ENCODE measurements at regions not wholly inside any gene's neighbourhood (a gene's known extent, or its start where the extent isn't known, plus 50 kb on each side); places are given as distances from the start of the nearest gene placed in this dataset.

DNA sequence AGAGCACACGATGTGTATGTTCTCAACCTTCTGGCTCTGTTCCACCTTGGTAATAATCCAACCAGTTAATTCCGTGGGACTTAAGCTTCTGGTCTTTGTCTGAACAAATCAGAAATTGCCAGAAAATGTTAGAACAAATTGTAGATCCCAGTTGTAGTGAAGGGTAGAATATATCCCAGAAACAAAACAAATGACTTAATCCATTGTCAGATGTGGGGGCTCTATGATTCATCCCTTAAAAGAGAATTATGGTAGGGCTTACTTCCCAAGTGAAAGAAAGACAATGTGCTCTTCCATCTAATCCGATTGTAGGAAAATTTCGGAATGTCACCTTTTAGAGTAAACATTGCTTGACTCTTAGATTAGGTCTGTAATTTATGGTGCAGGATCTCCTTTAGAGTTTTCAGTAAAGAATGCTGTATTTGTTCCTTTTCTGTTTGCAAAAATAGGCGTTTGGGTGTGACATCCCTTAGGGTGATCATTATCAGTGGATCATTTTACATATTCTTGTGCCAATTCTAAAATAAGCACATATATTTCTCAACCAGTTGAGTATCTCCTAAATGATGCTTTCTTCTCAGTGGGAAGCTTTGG, 234.5 kb upstream of the ZNF217 start:
- H3K9ac ChIP-seq (ENCODE audit: insufficient read length), result no peak overlapping the region
- peak overlapping the region; percentile 42; the same call in 1 of the 2 replicates for H3K27ac ChIP-seq
- DNase-seq (ENCODE audit: low read depth, low spot score), result no peak
- no peaks in the 10 kb centered on the region for H3K36me3 ChIP-seq (ENCODE audit: insufficient read depth, low read length)
- H3K9me3 ChIP-seq (ENCODE audit: low read depth, low read length), result no peaks in the 10 kb centered on the region
- no peak for TF ChIP-seq FOXP2 (optimal IDR thresholded peaks at IDR 0.05; ENCODE audit: control extremely low read depth, extremely low read length, insufficient read depth)
- no peak for TF ChIP-seq POLR2AphosphoS5 (IDR thresholded peaks at IDR 0.05; ENCODE audit: borderline replicate concordance, low read depth, low read length)
- no peak for TF ChIP-seq EZH2 (IDR thresholded peaks at IDR 0.05)
- H3K4me3 ChIP-seq, result peak overlapping the region; percentile 73

DNA sequence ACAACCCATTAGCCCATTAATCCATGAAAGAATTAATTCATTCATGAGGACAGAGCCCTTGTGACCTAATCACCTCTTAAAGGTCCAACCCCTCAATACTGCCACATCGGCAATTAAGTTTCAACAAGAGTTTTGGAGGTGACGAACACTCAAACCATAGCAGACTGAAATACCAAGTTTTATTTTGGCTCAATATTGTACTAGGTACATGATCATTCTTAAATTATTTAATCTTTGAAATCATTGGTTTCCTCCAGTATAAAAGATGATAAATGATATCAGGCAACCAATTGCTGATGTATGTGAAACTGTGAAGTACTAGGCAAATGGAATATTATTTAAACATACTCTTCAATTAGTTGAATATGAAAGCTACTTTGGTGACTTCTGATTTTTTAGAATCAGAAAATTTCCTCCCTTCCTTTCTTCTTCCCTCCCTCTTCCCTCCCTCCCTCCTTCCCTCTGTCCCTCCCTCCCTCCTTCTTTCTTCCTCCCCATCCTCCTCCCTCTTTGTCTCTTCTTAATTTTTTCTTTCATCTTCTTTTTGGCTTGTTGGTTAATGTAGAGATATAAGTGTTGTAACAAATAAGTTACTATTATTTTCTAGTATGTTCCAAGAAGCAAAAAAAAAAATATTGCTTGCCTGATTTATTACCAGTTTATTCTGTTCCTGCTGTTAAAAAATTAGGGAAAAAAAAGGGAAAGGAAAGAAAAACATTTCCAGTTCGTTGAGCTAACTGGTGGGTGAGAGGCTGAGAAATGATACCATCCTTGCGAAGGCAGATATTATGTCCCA, 233.9 kb upstream of the ZNF217 start:
- Histone ChIP-seq H3K9me3 (ENCODE audit: low read depth, low read length) (no peaks in the 10 kb centered on the region), H3K4me3 (peak overlapping the region; percentile 73), H3K9ac (ENCODE audit: insufficient read length) (no peak overlapping the region), H3K36me3 (ENCODE audit: insufficient read depth, low read length) (no peaks in the 10 kb centered on the region), H3K27ac (peak overlapping the region; percentile 42; the same call in 1 of the 2 replicates)
- DNase-seq (ENCODE audit: low read depth, low spot score), result no peak
- TF ChIP-seq FOXP2 (optimal IDR thresholded peaks at IDR 0.05; ENCODE audit: control extremely low read depth, extremely low read length, insufficient read depth) (no peak), POLR2AphosphoS5 (IDR thresholded peaks at IDR 0.05; ENCODE audit: borderline replicate concordance, low read depth, low read length) (no peak)

DNA sequence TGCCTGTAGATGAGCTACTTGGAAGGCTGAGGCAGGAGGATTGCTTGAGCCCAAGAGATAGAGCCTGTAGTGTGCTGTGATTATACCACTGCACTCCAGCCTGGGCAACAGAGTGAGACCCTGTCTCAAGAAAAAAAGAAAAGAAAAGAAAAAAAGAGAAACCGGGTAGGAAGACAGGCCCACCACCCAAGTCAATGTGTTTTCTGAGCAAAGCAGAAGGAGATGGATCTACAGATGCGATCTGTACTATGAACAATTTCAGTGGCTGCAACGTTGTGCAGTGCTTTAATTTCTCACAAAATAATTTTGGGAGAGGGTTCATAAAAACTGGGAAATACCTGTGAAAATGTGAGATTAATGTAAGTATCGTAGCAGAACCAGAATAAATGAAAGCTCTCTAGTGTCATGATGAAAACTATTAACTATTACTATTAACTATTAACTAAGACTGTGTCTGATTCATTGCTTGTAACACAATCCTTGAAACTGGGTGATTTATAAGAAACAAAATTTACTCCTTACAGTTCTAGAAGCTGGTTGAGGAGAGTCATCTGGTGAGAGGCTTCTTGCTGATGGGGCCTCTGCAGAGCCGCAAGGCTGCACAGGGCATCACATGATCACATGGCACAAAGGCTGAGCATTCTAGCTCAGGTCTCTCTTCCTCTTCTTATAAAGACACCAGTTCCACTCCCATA, 233.1 kb upstream of the ZNF217 start:
- H3K4me3 ChIP-seq, result no peak overlapping the region
- H3K9ac ChIP-seq (ENCODE audit: insufficient read length), result no peak overlapping the region
- no peak overlapping the region for H3K27ac ChIP-seq
- TF ChIP-seq POLR2AphosphoS5 (IDR thresholded peaks at IDR 0.05; ENCODE audit: borderline replicate concordance, low read depth, low read length) (no peak), EZH2 (IDR thresholded peaks at IDR 0.05) (no peak), FOXP2 (optimal IDR thresholded peaks at IDR 0.05; ENCODE audit: control extremely low read depth, extremely low read length, insufficient read depth) (no peak)
- DNase-seq (ENCODE audit: low read depth, low spot score), result no peak
- H3K36me3 ChIP-seq (ENCODE audit: insufficient read depth, low read length), result no peaks in the 10 kb centered on the region
- H3K9me3 ChIP-seq (ENCODE audit: low read depth, low read length), result no peaks in the 10 kb centered on the region

DNA sequence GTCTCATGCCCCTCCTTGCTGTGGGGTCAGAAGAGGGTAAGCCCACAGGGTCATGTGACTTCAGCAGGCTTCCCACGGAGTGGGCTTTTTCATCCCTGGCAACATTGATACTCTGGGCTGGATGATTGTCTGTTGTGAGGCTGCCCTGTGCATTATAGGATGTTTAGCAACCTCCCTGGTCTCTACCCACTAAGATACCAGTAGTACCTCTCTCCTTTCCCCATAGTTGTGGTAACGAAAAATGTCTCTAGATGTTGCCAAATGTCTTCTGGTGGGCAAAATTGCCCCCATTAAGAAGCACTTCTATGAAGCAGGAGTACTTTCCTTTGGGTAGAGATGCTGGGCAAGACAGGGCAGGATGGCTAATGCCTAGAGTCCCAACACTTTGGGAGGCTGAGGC, 232.5 kb upstream of the ZNF217 start:
- no peak overlapping the region for H3K27ac ChIP-seq
- H3K36me3 ChIP-seq (ENCODE audit: insufficient read depth, low read length), result no peaks in the 10 kb centered on the region
- TF ChIP-seq FOXP2 (optimal IDR thresholded peaks at IDR 0.05; ENCODE audit: control extremely low read depth, extremely low read length, insufficient read depth), result no peak
- TF ChIP-seq EZH2 (IDR thresholded peaks at IDR 0.05), result no peak
- no peak overlapping the region for H3K4me3 ChIP-seq
- DNase-seq (ENCODE audit: low read depth, low spot score), result no peak
- H3K9me3 ChIP-seq (ENCODE audit: low read depth, low read length), result no peaks in the 10 kb centered on the region
- no peak overlapping the region for H3K9ac ChIP-seq (ENCODE audit: insufficient read length)

DNA sequence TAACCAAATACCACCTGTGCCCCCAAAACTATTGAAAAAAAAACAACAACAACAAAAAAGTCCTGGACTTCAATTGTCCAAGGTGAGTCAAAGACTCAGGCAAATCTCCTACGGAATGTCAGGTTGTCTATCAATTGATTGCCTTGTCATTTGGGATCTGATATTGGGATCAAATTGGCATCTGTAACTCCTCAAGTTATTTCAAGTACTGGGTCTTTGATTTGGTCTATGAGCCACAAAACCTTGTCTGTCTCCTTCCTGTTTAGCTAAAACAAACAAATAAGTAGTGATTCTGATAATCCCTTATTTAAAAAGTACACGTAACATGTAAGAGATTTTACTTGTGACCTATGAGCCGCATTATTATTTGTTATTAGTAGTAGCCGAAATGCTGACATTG, 231.6 kb upstream of the ZNF217 start:
- no peak overlapping the region for H3K27ac ChIP-seq
- DNase-seq (ENCODE audit: low read depth, low spot score), result no peak
- no peaks in the 10 kb centered on the region for H3K9me3 ChIP-seq (ENCODE audit: low read depth, low read length)
- H3K9ac ChIP-seq (ENCODE audit: insufficient read length), result no peak overlapping the region
- no peaks in the 10 kb centered on the region for H3K36me3 ChIP-seq (ENCODE audit: insufficient read depth, low read length)
- TF ChIP-seq POLR2AphosphoS5 (IDR thresholded peaks at IDR 0.05; ENCODE audit: borderline replicate concordance, low read depth, low read length) (no peak), FOXP2 (optimal IDR thresholded peaks at IDR 0.05; ENCODE audit: control extremely low read depth, extremely low read length, insufficient read depth) (no peak), EZH2 (IDR thresholded peaks at IDR 0.05) (no peak)
- H3K4me3 ChIP-seq, result no peak overlapping the region

DNA sequence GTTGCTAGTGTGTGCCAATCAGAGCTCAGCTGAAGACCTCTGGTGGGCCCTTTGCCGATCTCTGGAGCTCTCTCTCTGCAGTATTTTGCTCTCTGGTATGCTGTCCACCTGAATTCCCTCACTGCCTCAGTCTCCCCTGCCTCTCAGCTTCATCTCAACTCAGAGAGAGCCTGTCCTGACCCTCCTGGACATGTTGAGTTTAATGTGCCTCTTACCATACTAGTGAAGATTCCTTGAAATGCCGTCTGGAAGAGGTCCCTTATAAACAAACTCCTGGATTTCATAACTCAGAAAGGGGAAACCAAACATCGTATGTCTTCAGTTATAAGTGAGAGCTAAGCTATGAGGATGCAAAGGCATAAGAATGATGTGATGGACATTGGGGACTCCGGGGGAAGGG, 231.1 kb upstream of the ZNF217 start:
- no peak for DNase-seq (ENCODE audit: low read depth, low spot score)
- TF ChIP-seq POLR2AphosphoS5 (IDR thresholded peaks at IDR 0.05; ENCODE audit: borderline replicate concordance, low read depth, low read length) (no peak), EZH2 (IDR thresholded peaks at IDR 0.05) (no peak), FOXP2 (optimal IDR thresholded peaks at IDR 0.05; ENCODE audit: control extremely low read depth, extremely low read length, insufficient read depth) (no peak)
- H3K9ac ChIP-seq (ENCODE audit: insufficient read length), result no peak overlapping the region
- H3K4me3 ChIP-seq, result no peak overlapping the region
- H3K9me3 ChIP-seq (ENCODE audit: low read depth, low read length), result no peaks in the 10 kb centered on the region
- H3K27ac ChIP-seq, result no peak overlapping the region
- H3K36me3 ChIP-seq (ENCODE audit: insufficient read depth, low read length), result no peaks in the 10 kb centered on the region

DNA sequence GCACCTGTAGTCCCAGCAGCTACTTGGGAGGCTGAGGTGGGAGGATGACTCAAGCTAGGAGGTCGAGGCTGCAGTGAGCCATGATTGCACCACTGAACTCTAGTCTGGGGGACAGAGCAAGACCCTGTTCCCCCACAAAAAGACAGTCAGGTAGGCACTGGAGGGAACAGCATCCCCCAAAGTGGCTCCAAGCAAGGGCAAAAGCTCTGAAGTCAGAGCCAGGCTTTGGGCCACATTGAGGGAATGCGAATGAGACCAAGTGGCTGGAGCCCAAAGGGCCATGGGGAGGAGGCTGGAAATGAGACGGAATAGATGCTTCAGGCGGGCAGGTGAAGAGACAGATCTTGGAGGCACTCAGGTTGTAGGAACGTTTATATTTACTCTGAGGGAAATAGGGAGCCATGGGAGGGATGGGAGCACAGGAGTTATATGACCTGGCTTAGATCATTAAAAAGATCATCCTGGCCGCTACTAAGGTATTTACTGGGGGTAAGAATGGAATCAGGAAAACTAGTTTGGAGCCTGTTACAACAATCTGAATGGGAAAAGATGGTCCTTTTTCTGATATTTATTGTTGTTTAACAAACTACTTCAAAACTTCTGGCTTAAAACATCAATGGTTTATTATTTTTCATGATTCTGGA, 229.6 kb upstream of the ZNF217 start:
- Histone ChIP-seq H3K4me3 (no peak overlapping the region), H3K9me3 (ENCODE audit: low read depth, low read length) (no peaks in the 10 kb centered on the region), H3K36me3 (ENCODE audit: insufficient read depth, low read length) (no peaks in the 10 kb centered on the region), H3K27ac (no peak overlapping the region), H3K9ac (ENCODE audit: insufficient read length) (no peak overlapping the region)
- no peak for DNase-seq (ENCODE audit: low read depth, low spot score)
- no peak for TF ChIP-seq EZH2 (IDR thresholded peaks at IDR 0.05)

DNA sequence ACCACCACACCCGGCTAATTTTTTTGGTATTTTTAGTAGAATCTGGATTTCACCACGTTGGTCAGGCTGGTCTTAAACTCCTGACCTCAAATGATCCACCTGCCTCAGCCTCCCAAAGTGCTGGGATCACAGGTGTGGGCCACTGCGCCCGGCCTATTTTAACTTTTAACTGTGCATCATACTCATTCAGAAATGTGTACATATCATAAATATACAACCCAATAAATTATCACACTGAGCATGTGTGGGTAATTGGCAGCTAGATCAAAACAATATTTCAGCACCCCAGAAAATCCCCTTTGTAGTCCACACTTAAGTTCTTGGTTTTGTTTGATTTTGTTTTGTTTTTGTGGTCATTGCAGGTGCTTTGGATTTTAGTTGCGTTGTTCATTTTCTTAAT, 228.9 kb upstream of the ZNF217 start:
- no peaks in the 10 kb centered on the region for H3K36me3 ChIP-seq (ENCODE audit: insufficient read depth, low read length)
- TF ChIP-seq FOXP2 (optimal IDR thresholded peaks at IDR 0.05; ENCODE audit: control extremely low read depth, extremely low read length, insufficient read depth) (no peak), EZH2 (IDR thresholded peaks at IDR 0.05) (no peak), POLR2AphosphoS5 (IDR thresholded peaks at IDR 0.05; ENCODE audit: borderline replicate concordance, low read depth, low read length) (no peak)
- H3K9ac ChIP-seq (ENCODE audit: insufficient read length), result no peak overlapping the region
- DNase-seq (ENCODE audit: low read depth, low spot score), result no peak
- no peak overlapping the region for H3K4me3 ChIP-seq
- no peaks in the 10 kb centered on the region for H3K9me3 ChIP-seq (ENCODE audit: low read depth, low read length)
- no peak overlapping the region for H3K27ac ChIP-seq

All from SK-N-MC (cell line).